SK-N-SH treated with all-trans-retinoic acid at 6 μM for 48 hours (cell line): ENCODE measurements at regions not wholly inside any gene's neighbourhood (a gene's known extent, or its start where the extent isn't known, plus 50 kb on each side); places are given as distances from the start of the nearest gene placed in this dataset.

ENCODE experiments used
- ISL1 ChIP-seq: fragments of 250-450 bp; sonication (Bioruptor Pico); IDR thresholded peaks from 2 replicates; pipeline ENCODE4 v2.1.2; 2022; ENCODE audit warnings: mild to moderate bottlenecking, moderate library complexity
- POU6F1 ChIP-seq: fragments of 250-450 bp; sonication (Bioruptor Pico); IDR thresholded peaks from 2 replicates; pipeline ENCODE4 v1.8.0; 2021; ENCODE audit warnings: low read depth, mild to moderate bottlenecking, moderate library complexity, borderline replicate concordance
- TSHZ2 ChIP-seq: fragments of 250-450 bp; sonication (Bioruptor Pico); IDR thresholded peaks from 2 replicates; pipeline ENCODE4 v1.5.0; 2020; ENCODE audit warnings: mild to moderate bottlenecking, moderate library complexity
- ZNF8 ChIP-seq: fragments of 450-650 bp; formaldehyde crosslinking; IDR thresholded peaks from 2 replicates; pipeline ENCODE4 v1.5.0; 2020; ENCODE audit warnings: mild to moderate bottlenecking, moderate library complexity

- TF ChIP-seq ZNF8 (CRISPR knock-in tag) (no peak), ISL1 (CRISPR knock-in tag) (no peak), POU6F1 (CRISPR knock-in tag) (no peak), TSHZ2 (CRISPR knock-in tag) (no peak)
Measured at GRCh38 chr6:132900849-132901248, 86.5 kb downstream of the RPS12 start.
